H1 (cell line): ENCODE measurements at regions not wholly inside any gene's neighbourhood (a gene's known extent, or its start where the extent isn't known, plus 50 kb on each side); places are given as distances from the start of the nearest gene placed in this dataset.

Experiments used
- CEBPB ChIP-seq: IDR thresholded peaks from 2 replicates; pipeline ENCODE4 v1.6.1; 2012; ENCODE audit warnings: low read depth, low read length
- CHD1 ChIP-seq: IDR thresholded peaks from 2 replicates; pipeline ENCODE4 v1.6.1; 2012; ENCODE audit warnings: low read depth, low read length, improper control_type of control experiment
- EZH2 ChIP-seq: fragments of 200-600 bp; sonication (generic); IDR thresholded peaks from 2 replicates; pipeline ENCODE4 v1.7.1; 2012; ENCODE audit warnings: low read depth, mild to moderate bottlenecking, moderate library complexity, low read length, inconsistent platforms; ENCODE audit not compliant: severe bottlenecking
- JUN ChIP-seq: IDR thresholded peaks from 2 replicates; pipeline ENCODE4 v1.6.1; 2011; ENCODE audit warnings: low read depth, mild to moderate bottlenecking, improper control_type of control experiment, low read length
- JUND ChIP-seq: IDR thresholded peaks from 2 replicates; pipeline ENCODE4 v1.6.1; 2011; ENCODE audit warnings: mild to moderate bottlenecking, improper control_type of control experiment, low read length
- MAFK ChIP-seq: IDR thresholded peaks from 2 replicates; pipeline ENCODE4 v1.6.1; 2012; ENCODE audit warnings: low read depth, mild to moderate bottlenecking, improper control_type of control experiment, low read length
- PHF8 ChIP-seq: fragments of 200-600 bp; sonication (generic); conservative IDR thresholded peaks from 2 replicates; pipeline ENCODE4 v1.7.1; 2012; ENCODE audit warnings: low read depth, mild to moderate bottlenecking, inconsistent platforms, low read length, moderate library complexity
- POLR2A ChIP-seq, 2 experiments: IDR thresholded peaks; 1 replicate in 1 of 2; 2 replicates in 1 of 2; pipeline ENCODE4 v1.6.1; 2011; ENCODE audit warnings: low read depth in 2 of 2, low read length in 2 of 2, mild to moderate bottlenecking in 2 of 2; ENCODE audit errors: control extremely low read depth in 1 of 2
- POLR2AphosphoS5 ChIP-seq: IDR thresholded peaks from 2 replicates; pipeline ENCODE4 v1.6.1; 2011; ENCODE audit warnings: low read depth, low read length
- RAD21 ChIP-seq, 2 experiments: IDR thresholded peaks in 1 of 2; conservative IDR thresholded peaks in 1 of 2; 2 replicates each; pipeline ENCODE4 v1.6.1; 2011; ENCODE audit warnings: low read depth in 2 of 2, low read length in 2 of 2, improper control_type of control experiment in 1 of 2, inconsistent platforms in 1 of 2, mild to moderate bottlenecking in 1 of 2, moderate library complexity in 1 of 2
- ZNF274 ChIP-seq: IDR thresholded peaks from 2 replicates; pipeline ENCODE4 v1.7.0; 2012; ENCODE audit warnings: low read length, borderline replicate concordance; ENCODE audit errors: extremely low read depth
- TF ChIP-seq, protein P1 (sequence below), 3 experiments: IDR thresholded peaks; 1 replicate in 2 of 3; 2 replicates in 1 of 3; pipeline versions ENCODE4 v1.5.1 to v1.6.1; 2011; ENCODE audit warnings: low read length in 3 of 3, mild to moderate bottlenecking in 3 of 3, inconsistent platforms in 2 of 3, low read depth in 1 of 3, moderate library complexity in 1 of 3; ENCODE audit not compliant: insufficient read depth in 1 of 3; ENCODE audit errors: control extremely low read depth in 1 of 3

- no peak for TF ChIP-seq POLR2A (IDR thresholded peaks at IDR 0.05; ENCODE audit: control extremely low read depth in 1 of 2, low read depth in 2 of 2, low read length in 2 of 2)
- no peak for TF ChIP-seq POLR2AphosphoS5
- no peak for TF ChIP-seq EZH2
- TF ChIP-seq ZNF274 = no peak
- no peak for TF ChIP-seq RAD21 (IDR thresholded peaks at IDR 0.05 in 1 of 2, conservative IDR thresholded peaks at IDR 0.05 in 1 of 2; ENCODE audit: low read depth in 2 of 2, low read length in 2 of 2)
- TF ChIP-seq, protein P1, sequence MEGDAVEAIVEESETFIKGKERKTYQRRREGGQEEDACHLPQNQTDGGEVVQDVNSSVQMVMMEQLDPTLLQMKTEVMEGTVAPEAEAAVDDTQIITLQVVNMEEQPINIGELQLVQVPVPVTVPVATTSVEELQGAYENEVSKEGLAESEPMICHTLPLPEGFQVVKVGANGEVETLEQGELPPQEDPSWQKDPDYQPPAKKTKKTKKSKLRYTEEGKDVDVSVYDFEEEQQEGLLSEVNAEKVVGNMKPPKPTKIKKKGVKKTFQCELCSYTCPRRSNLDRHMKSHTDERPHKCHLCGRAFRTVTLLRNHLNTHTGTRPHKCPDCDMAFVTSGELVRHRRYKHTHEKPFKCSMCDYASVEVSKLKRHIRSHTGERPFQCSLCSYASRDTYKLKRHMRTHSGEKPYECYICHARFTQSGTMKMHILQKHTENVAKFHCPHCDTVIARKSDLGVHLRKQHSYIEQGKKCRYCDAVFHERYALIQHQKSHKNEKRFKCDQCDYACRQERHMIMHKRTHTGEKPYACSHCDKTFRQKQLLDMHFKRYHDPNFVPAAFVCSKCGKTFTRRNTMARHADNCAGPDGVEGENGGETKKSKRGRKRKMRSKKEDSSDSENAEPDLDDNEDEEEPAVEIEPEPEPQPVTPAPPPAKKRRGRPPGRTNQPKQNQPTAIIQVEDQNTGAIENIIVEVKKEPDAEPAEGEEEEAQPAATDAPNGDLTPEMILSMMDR (IDR thresholded peaks at IDR 0.05; ENCODE audit: control extremely low read depth in 1 of 3, insufficient read depth in 1 of 3, low read depth in 1 of 3, low read length in 3 of 3) = no peak
- no peak for TF ChIP-seq CHD1
- no peak for TF ChIP-seq MAFK
- no peak for TF ChIP-seq JUN
- no peak for TF ChIP-seq CEBPB
- TF ChIP-seq JUND = no peak
- no peak for TF ChIP-seq PHF8
These were observed 709.5 kb upstream of the ACVR2A start for GRCh38 chr2:147135376-147135775.
